PC-9 (cell line): ENCODE measurements at regions not wholly inside any gene's neighbourhood (a gene's known extent, or its start where the extent isn't known, plus 50 kb on each side); places are given as distances from the start of the nearest gene placed in this dataset.

ENCODE experiments used
- CTCF ChIP-seq: fragments of 200-600 bp; sonication (generic); conservative IDR thresholded peaks from 2 replicates; pipeline ENCODE4 v1.6.1; 2017; ENCODE audit warnings: mixed run types, antibody characterized with exemption, mild to moderate bottlenecking, moderate library complexity
- EZH2 ChIP-seq: fragments of 200-600 bp; sonication (generic); IDR thresholded peaks from 2 replicates; pipeline ENCODE4 v1.8.0; 2017; ENCODE audit warnings: antibody characterized with exemption, low read depth

- TF ChIP-seq CTCF = no peak
- no peak for TF ChIP-seq EZH2
These were observed 216.7 kb downstream of the PMP22 start for GRCh38 chr17:15048381-15048780.
